ENCODE measurements at regions not wholly inside any gene's neighbourhood (a gene's known extent, or its start where the extent isn't known, plus 50 kb on each side); places are given as distances from the start of the nearest gene placed in this dataset.

DNA sequence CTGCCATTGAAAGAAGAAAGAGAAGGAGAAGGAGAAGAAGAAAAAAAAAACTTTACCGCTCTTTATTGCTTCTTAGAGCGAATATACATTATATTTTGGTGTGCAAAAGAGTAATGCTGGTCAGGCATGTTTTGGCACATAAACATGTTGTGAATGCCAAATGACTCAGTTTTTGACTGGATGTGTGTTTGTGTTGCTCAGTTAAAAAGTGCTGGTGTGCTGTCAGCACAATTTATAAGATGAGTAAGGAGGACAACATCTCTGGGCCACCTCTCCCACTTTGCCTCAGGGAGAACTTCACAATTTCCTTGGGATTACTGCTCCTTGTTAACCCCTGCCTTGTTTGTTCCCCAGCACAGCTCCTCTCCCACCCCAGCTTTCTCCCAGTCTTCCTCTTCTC, 584.8 kb downstream of the ETNK1 start:
- H4K8ac ChIP-seq (ENCODE audit: low read depth, low read length), result no peak overlapping the region
- no peak overlapping the region for H3K56ac ChIP-seq (ENCODE audit: low read length)
- H2AK5ac ChIP-seq (ENCODE audit: low read length), result no peak overlapping the region
- no peak for DNase-seq
- H3K18ac ChIP-seq (ENCODE audit: low read length), result no peak overlapping the region
- no peaks in the 10 kb centered on the region for H3K79me1 ChIP-seq (ENCODE audit: low read length)
- H3K4me2 ChIP-seq (ENCODE audit: low read length), result no peak overlapping the region
- no peaks in the 10 kb centered on the region for H3K79me2 ChIP-seq (ENCODE audit: control insufficient read depth, insufficient read depth, low read length)
- no peak overlapping the region for H3K4me3 ChIP-seq (ENCODE audit: low read length)
- H3K4ac ChIP-seq (ENCODE audit: low read depth, low read length), result no peak overlapping the region
- no peak overlapping the region for H4K5ac ChIP-seq (ENCODE audit: low read length)
- no peak overlapping the region for H2BK120ac ChIP-seq (ENCODE audit: low read depth, low read length)
- no peak overlapping the region for H3K23ac ChIP-seq (ENCODE audit: low read length)
- H3K27me3 ChIP-seq (ENCODE audit: insufficient read depth, low read length, poor library complexity), result no peaks in the 10 kb centered on the region
- no peak overlapping the region for H3K27ac ChIP-seq (ENCODE audit: low read depth, low read length)
- no peak overlapping the region for H3K9ac ChIP-seq (ENCODE audit: low read length)
- no CpG with 5 or more reads among the region's 2 CpGs for WGBS (ENCODE audit: extremely low coverage, insufficient coverage, low lambda C conversion rate)
- no peaks in the 10 kb centered on the region for H3K36me3 ChIP-seq (ENCODE audit: control insufficient read depth, insufficient read depth, low read length)
- no peak overlapping the region for H2BK5ac ChIP-seq (ENCODE audit: low read length)
- no peaks in the 10 kb centered on the region for H3K4me1 ChIP-seq (ENCODE audit: control insufficient read depth, low read depth, low read length)
- H2BK15ac ChIP-seq (replicated peaks; ENCODE audit: low read depth), result no peak overlapping the region

DNA sequence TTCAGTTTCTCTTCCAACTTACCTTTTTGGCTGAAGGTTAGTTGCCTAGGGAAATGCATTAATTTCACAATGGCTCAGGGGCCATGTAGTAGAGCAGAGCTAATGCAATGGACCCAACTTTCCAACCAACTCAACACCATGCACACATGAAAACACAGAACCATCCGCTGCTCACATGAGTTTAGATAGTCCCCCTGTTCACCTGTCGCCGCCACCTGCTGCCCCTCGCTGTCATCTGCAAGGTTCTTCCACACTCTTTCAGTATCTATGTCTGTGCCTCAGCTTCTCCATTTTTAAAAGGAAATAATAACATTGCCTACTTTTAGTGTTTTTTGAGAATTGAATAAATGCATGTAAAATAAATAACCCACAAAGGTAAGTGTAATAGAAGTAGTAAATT, 585.6 kb downstream of the ETNK1 start:
- H2AK5ac ChIP-seq (ENCODE audit: low read length), result no peak overlapping the region
- H3K4ac ChIP-seq (ENCODE audit: low read depth, low read length), result no peak overlapping the region
- WGBS (ENCODE audit: extremely low coverage, insufficient coverage, low lambda C conversion rate), result no CpG with 5 or more reads among the region's 4 CpGs
- H3K9ac ChIP-seq (ENCODE audit: low read length), result no peak overlapping the region
- H3K36me3 ChIP-seq (ENCODE audit: control insufficient read depth, insufficient read depth, low read length), result no peaks in the 10 kb centered on the region
- no peak overlapping the region for H2BK15ac ChIP-seq (replicated peaks; ENCODE audit: low read depth)
- H3K4me1 ChIP-seq (ENCODE audit: control insufficient read depth, low read depth, low read length), result no peaks in the 10 kb centered on the region
- H2BK120ac ChIP-seq (ENCODE audit: low read depth, low read length), result no peak overlapping the region
- H2BK5ac ChIP-seq (ENCODE audit: low read length), result no peak overlapping the region
- no peaks in the 10 kb centered on the region for H3K79me2 ChIP-seq (ENCODE audit: control insufficient read depth, insufficient read depth, low read length)
- DNase-seq, result no peak
- H4K5ac ChIP-seq (ENCODE audit: low read length), result no peak overlapping the region
- no peaks in the 10 kb centered on the region for H3K79me1 ChIP-seq (ENCODE audit: low read length)
- no peak overlapping the region for H3K27ac ChIP-seq (ENCODE audit: low read depth, low read length)
- no peak overlapping the region for H3K4me2 ChIP-seq (ENCODE audit: low read length)
- H3K23ac ChIP-seq (ENCODE audit: low read length), result no peak overlapping the region
- H3K27me3 ChIP-seq (ENCODE audit: insufficient read depth, low read length, poor library complexity), result no peaks in the 10 kb centered on the region
- no peak overlapping the region for H3K18ac ChIP-seq (ENCODE audit: low read length)
- H3K56ac ChIP-seq (ENCODE audit: low read length), result no peak overlapping the region
- no peak overlapping the region for H4K8ac ChIP-seq (ENCODE audit: low read depth, low read length)
- no peak overlapping the region for H3K4me3 ChIP-seq (ENCODE audit: low read length)

- Histone ChIP-seq H4K8ac (ENCODE audit: low read depth, low read length) (no peak overlapping the region), H3K23ac (ENCODE audit: low read length) (no peak overlapping the region), H2BK120ac (ENCODE audit: low read depth, low read length) (no peak overlapping the region), H3K4me3 (ENCODE audit: low read length) (no peak overlapping the region), H4K5ac (ENCODE audit: low read length) (no peak overlapping the region), H3K4ac (ENCODE audit: low read depth, low read length) (no peak overlapping the region), H3K56ac (ENCODE audit: low read length) (no peak overlapping the region), H3K27me3 (ENCODE audit: insufficient read depth, low read length, poor library complexity) (no peaks in the 10 kb centered on the region), H3K79me1 (ENCODE audit: low read length) (no peaks in the 10 kb centered on the region), H3K18ac (ENCODE audit: low read length) (no peak overlapping the region), H3K4me1 (ENCODE audit: control insufficient read depth, low read depth, low read length) (no peaks in the 10 kb centered on the region), H2BK5ac (ENCODE audit: low read length) (no peak overlapping the region), H3K9ac (ENCODE audit: low read length) (no peak overlapping the region), H2AK5ac (ENCODE audit: low read length) (no peak overlapping the region), H3K27ac (ENCODE audit: low read depth, low read length) (no peak overlapping the region), H3K4me2 (ENCODE audit: low read length) (no peak overlapping the region), H3K36me3 (ENCODE audit: control insufficient read depth, insufficient read depth, low read length) (no peaks in the 10 kb centered on the region), H3K79me2 (ENCODE audit: control insufficient read depth, insufficient read depth, low read length) (no peaks in the 10 kb centered on the region), H2BK15ac (replicated peaks; ENCODE audit: low read depth) (no peak overlapping the region)
- no CpG with 5 or more reads among the region's 7 CpGs for WGBS (ENCODE audit: extremely low coverage, insufficient coverage, low lambda C conversion rate)
- DNase-seq, result no peak
These were observed 586.7 kb downstream of the ETNK1 start for GRCh38 chr12:23211384-23212320.

DNA sequence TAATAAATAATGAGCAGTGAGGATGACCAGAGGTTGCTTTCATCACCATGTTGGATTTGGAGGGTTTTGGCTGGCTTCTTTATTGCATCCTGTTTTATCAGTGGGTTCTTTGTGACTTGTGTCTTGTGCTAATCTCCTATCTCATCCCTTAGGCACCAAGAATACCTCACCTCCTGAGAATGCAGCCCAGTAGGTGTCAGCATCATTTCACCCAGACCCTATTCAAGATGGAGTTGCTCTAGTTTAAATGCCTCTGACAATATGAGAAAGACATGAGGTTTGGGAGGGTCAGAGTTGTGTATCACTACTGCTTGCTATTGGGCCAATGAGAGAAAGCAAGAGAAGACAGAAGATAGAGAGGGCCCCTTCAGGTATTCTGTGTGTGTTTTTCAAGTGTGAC, 592.2 kb downstream of the ETNK1 start:
- DNase-seq, result peak; percentile 86
- H3K23ac ChIP-seq (ENCODE audit: low read length), result no peak overlapping the region
- no peaks in the 10 kb centered on the region for H3K4me1 ChIP-seq (ENCODE audit: control insufficient read depth, low read depth, low read length)
- H3K4me2 ChIP-seq (ENCODE audit: low read length), result no peak overlapping the region
- no peak overlapping the region for H2AK5ac ChIP-seq (ENCODE audit: low read length)
- no peak overlapping the region for H3K9ac ChIP-seq (ENCODE audit: low read length)
- H4K8ac ChIP-seq (ENCODE audit: low read depth, low read length), result no peak overlapping the region
- no peak overlapping the region for H3K56ac ChIP-seq (ENCODE audit: low read length)
- H3K36me3 ChIP-seq (ENCODE audit: control insufficient read depth, insufficient read depth, low read length), result no peaks in the 10 kb centered on the region
- no peak overlapping the region for H3K27ac ChIP-seq (ENCODE audit: low read depth, low read length)
- no peak overlapping the region for H3K18ac ChIP-seq (ENCODE audit: low read length)
- no peaks in the 10 kb centered on the region for H3K27me3 ChIP-seq (ENCODE audit: insufficient read depth, low read length, poor library complexity)
- no peak overlapping the region for H3K4ac ChIP-seq (ENCODE audit: low read depth, low read length)
- H3K4me3 ChIP-seq (ENCODE audit: low read length), result no peak overlapping the region
- H3K79me2 ChIP-seq (ENCODE audit: control insufficient read depth, insufficient read depth, low read length), result no peaks in the 10 kb centered on the region
- no peak overlapping the region for H2BK15ac ChIP-seq (replicated peaks; ENCODE audit: low read depth)
- no peak overlapping the region for H4K5ac ChIP-seq (ENCODE audit: low read length)
- H2BK5ac ChIP-seq (ENCODE audit: low read length), result no peak overlapping the region
- H2BK120ac ChIP-seq (ENCODE audit: low read depth, low read length), result no peak overlapping the region
- H3K79me1 ChIP-seq (ENCODE audit: low read length), result no peaks in the 10 kb centered on the region

DNA sequence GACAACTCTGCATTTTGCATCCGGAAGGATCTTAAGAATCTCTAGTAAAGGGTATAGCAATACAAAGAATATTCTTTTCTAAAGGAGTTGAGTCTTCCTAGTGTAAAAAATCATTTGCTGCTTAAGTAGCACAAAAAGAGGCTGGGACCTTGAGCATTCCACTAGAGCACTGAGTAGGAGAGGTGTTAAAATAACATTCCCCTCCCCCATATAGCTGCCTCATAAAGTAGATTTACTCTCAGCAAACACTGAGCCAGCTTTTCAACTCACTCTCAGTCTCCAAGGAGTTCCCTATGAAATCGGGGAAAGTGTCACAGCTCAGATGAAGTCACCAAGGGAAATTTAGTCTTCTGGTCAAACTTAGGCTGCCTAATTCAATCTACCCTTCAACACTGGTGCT, 592.7 kb downstream of the ETNK1 start:
- Histone ChIP-seq H2AK5ac (ENCODE audit: low read length) (no peak overlapping the region), H3K4me2 (ENCODE audit: low read length) (no peak overlapping the region), H3K4me1 (ENCODE audit: control insufficient read depth, low read depth, low read length) (no peaks in the 10 kb centered on the region), H3K23ac (ENCODE audit: low read length) (no peak overlapping the region), H3K27me3 (ENCODE audit: insufficient read depth, low read length, poor library complexity) (no peaks in the 10 kb centered on the region), H2BK5ac (ENCODE audit: low read length) (no peak overlapping the region), H3K18ac (ENCODE audit: low read length) (peak overlapping the region; percentile 68), H4K8ac (ENCODE audit: low read depth, low read length) (peak overlapping the region; percentile 56), H3K4ac (ENCODE audit: low read depth, low read length) (no peak overlapping the region), H2BK120ac (ENCODE audit: low read depth, low read length) (no peak overlapping the region), H3K79me2 (ENCODE audit: control insufficient read depth, insufficient read depth, low read length) (no peaks in the 10 kb centered on the region), H4K5ac (ENCODE audit: low read length) (no peak overlapping the region), H3K9ac (ENCODE audit: low read length) (no peak overlapping the region), H3K4me3 (ENCODE audit: low read length) (no peak overlapping the region), H2BK15ac (replicated peaks; ENCODE audit: low read depth) (no peak overlapping the region), H3K27ac (ENCODE audit: low read depth, low read length) (no peak overlapping the region), H3K79me1 (ENCODE audit: low read length) (no peaks in the 10 kb centered on the region), H3K56ac (ENCODE audit: low read length) (no peak overlapping the region), H3K36me3 (ENCODE audit: control insufficient read depth, insufficient read depth, low read length) (no peaks in the 10 kb centered on the region)
- WGBS (ENCODE audit: extremely low coverage, insufficient coverage, low lambda C conversion rate), result no CpG with 5 or more reads among the region's 2 CpGs
- peak; percentile 22 for DNase-seq

- Histone ChIP-seq H3K18ac (ENCODE audit: low read length) (no peak overlapping the region), H4K5ac (ENCODE audit: low read length) (no peak overlapping the region), H2AK5ac (ENCODE audit: low read length) (no peak overlapping the region), H3K9ac (ENCODE audit: low read length) (no peak overlapping the region), H3K36me3 (ENCODE audit: control insufficient read depth, insufficient read depth, low read length) (no peaks in the 10 kb centered on the region), H2BK15ac (replicated peaks; ENCODE audit: low read depth) (no peak overlapping the region), H2BK5ac (ENCODE audit: low read length) (no peak overlapping the region), H4K8ac (ENCODE audit: low read depth, low read length) (no peak overlapping the region), H3K4me3 (ENCODE audit: low read length) (no peak overlapping the region), H3K23ac (ENCODE audit: low read length) (no peak overlapping the region), H2BK120ac (ENCODE audit: low read depth, low read length) (no peak overlapping the region), H3K79me1 (ENCODE audit: low read length) (no peaks in the 10 kb centered on the region), H3K79me2 (ENCODE audit: control insufficient read depth, insufficient read depth, low read length) (no peaks in the 10 kb centered on the region), H3K4me2 (ENCODE audit: low read length) (no peak overlapping the region), H3K4ac (ENCODE audit: low read depth, low read length) (no peak overlapping the region), H3K27me3 (ENCODE audit: insufficient read depth, low read length, poor library complexity) (no peaks in the 10 kb centered on the region), H3K4me1 (ENCODE audit: control insufficient read depth, low read depth, low read length) (no peaks in the 10 kb centered on the region), H3K56ac (ENCODE audit: low read length) (no peak overlapping the region), H3K27ac (ENCODE audit: low read depth, low read length) (no peak overlapping the region)
- peak; percentile 65 for DNase-seq
- WGBS (ENCODE audit: extremely low coverage, insufficient coverage, low lambda C conversion rate), result no CpG with 5 or more reads among the region's 4 CpGs
These were observed 596.1 kb downstream of the ETNK1 start for GRCh38 chr12:23221066-23221465.

All from mesendoderm (in vitro differentiated cells).